AG09319 (cell line): ENCODE measurements at regions not wholly inside any gene's neighbourhood (a gene's known extent, or its start where the extent isn't known, plus 50 kb on each side); places are given as distances from the start of the nearest gene placed in this dataset.

Experiments used
- DNase-seq: peaks from one replicate; pipeline ENCODE4 v3.0.0-alpha.2; 2010; ENCODE audit warnings: low read depth; ENCODE audit errors: extremely low read depth
- TF ChIP-seq, protein P1 (sequence below): IDR thresholded peaks from 2 replicates; pipeline ENCODE4 v1.5.1; 2011; ENCODE audit warnings: low read depth, mild to moderate bottlenecking, inconsistent platforms, low read length, moderate library complexity

DNA sequence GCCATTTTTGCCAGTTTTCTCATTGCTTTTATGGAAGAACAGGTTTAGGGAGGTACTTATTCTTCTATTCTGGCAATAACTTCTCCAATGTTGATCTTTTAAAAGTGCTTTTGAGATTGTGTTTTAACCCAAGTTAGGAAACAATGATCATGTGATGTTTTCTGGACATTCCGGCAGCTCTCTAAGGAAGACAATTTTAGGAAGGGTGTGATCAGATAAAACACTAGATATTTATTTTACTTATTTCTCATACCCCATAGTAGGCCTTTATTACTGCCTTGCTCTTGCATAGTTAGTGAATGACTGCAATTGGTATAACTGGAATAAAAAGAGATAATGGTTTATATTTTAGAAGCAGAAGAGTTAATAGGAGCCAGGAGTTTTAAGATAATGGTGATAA, 68.4 kb upstream of the SPATA13 start:
- DNase-seq: no peak
- TF ChIP-seq, protein P1, sequence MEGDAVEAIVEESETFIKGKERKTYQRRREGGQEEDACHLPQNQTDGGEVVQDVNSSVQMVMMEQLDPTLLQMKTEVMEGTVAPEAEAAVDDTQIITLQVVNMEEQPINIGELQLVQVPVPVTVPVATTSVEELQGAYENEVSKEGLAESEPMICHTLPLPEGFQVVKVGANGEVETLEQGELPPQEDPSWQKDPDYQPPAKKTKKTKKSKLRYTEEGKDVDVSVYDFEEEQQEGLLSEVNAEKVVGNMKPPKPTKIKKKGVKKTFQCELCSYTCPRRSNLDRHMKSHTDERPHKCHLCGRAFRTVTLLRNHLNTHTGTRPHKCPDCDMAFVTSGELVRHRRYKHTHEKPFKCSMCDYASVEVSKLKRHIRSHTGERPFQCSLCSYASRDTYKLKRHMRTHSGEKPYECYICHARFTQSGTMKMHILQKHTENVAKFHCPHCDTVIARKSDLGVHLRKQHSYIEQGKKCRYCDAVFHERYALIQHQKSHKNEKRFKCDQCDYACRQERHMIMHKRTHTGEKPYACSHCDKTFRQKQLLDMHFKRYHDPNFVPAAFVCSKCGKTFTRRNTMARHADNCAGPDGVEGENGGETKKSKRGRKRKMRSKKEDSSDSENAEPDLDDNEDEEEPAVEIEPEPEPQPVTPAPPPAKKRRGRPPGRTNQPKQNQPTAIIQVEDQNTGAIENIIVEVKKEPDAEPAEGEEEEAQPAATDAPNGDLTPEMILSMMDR: no peak

DNA sequence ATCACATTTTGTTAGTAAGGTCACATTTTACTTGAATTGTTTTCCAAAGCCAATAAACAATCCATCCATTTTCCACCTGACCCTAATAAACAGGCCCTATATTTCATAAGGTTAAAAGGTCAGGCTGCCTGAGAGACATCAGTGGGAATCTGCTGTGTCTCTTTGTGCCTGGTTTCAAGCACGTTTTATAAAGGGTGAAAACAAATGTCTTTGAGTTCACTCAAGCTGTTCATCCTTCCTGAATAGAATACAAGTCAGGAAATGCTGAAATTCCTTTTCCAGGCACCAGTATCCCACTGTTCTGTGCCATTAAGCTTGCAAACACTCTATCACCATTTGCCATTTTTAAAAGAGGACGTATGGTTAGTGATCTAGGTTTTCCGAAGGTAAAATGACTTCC, 67.5 kb upstream of the SPATA13 start:
- DNase-seq: no peak
- TF ChIP-seq, protein P1: no peak

DNA sequence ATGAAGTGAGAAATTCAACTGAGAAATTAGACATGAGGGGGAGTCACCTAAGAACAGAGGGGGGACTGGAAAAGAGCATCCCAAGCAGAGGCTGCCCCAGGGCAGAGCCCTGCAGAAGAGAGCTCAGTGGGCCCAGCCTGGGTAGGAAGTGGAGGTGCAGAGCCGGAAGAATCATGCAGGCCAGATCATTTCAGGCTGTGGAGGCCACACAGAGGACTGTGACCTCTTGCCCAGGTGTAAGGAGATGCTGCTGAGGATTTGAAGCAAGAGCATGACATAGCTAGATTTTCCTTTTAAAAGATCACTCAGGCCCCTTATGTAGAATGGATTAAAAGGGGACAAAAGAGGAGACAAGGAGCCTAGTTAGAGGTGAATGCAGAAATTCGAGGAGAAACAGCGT, 63.9 kb upstream of the SPATA13 start:
- TF ChIP-seq, protein P1: no peak
- DNase-seq: no peak

DNA sequence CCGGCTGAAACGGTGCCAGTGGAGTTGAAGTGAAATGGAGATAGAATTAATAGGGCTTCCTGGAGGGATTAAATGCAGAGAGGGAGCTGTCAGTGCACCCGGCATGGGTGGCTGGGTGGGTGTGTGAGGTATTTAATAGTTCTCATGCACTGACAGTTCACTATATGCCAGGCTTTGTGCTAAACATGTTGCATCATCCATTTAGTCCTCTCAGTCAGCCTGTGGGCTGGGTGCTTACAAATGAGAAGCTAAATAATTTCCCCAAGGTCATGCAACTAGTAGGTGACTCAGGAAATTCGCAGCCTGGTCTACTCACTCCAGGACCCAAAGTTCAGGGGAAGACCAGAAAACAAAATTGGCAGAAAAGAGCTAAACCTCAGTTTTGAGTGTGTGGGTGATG, 63.5 kb upstream of the SPATA13 start:
- TF ChIP-seq, protein P1: no peak
- DNase-seq: peak; percentile 25

DNA sequence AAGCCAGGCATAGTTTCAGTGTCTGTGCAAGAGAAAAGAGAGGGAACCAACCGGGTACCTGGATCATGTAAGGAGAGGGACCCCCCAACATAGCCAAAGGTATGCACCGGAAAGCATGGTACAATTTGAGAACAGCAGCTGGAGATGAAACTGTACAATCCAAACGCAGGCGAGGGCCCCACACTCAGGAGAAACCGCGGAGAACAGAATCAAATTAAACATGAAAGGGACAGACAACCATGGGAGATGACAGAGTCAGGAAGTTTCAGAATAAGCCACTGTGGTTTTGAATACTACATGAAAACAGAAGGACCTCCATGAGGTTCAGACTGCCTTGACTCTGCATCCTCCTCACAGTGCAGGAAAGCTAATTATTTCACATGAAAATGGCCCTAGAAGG, 62.9 kb upstream of the SPATA13 start:
- no peak for DNase-seq
- TF ChIP-seq, protein P1: no peak

DNA sequence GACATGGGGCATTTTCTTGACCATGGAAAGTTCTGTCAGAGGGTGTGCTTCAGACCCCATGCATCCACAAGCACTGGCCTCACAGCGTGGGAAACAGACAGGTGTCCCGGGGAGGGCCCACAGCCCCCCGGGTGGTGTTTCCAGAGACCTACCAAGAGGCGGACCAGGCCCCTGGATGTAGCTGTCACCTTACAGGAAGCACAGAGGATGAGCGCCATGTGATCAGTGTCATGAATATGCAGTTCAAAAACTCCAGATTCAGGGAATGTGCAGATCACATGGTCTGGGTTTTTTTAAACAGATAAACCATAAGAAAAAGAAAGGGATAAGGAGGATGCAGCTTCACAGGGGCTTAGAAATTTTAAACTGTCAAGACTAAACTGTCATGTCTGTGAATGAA, 61.0 kb upstream of the SPATA13 start:
- TF ChIP-seq, protein P1: no peak
- no peak for DNase-seq

DNA sequence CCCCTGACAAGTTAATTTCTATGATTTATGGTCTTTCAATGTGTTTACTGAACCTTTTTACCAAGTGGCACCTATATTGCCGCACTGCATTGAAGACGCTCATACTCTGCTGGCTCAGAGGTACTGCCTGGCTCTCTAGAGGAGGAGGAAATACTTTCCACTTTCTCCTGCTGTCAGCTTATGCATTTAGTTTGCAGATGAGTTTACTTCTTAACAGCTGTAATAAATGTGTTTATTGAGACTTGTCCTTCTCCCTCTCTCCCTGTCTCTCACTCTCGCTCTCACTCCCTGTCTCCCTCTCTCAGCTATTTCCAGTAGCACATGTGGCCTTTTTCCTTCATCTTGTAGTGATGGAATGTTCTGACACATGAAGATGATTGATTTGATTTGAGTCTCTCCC, 60.3 kb upstream of the SPATA13 start:
- no peak for DNase-seq
- TF ChIP-seq, protein P1: no peak
